Neural progenitor cell (in vitro differentiated cells): ENCODE measurements at regions not wholly inside any gene's neighbourhood (a gene's known extent, or its start where the extent isn't known, plus 50 kb on each side); places are given as distances from the start of the nearest gene placed in this dataset.
"Not testable (repeated sequence)": the region's sequence is repeated elsewhere in the genome, so short reads cannot be mapped to it uniquely, and the experiment has no call there.

Experiments used
- EZH2 ChIP-seq: fragments of 200-600 bp; sonication (generic); IDR thresholded peaks from 2 replicates; pipeline ENCODE4 v1.6.1; 2017; ENCODE audit warnings: antibody characterized with exemption, mild to moderate bottlenecking, moderate library complexity
- EZH2phosphoT487 ChIP-seq: fragments of 200-600 bp; sonication (generic); IDR thresholded peaks from 2 replicates; pipeline ENCODE4 v1.6.1; 2017; ENCODE audit warnings: antibody characterized with exemption
- TF ChIP-seq, protein P1 (sequence below): fragments of 200-600 bp; sonication (generic); IDR thresholded peaks from 2 replicates; pipeline ENCODE4 v1.5.1; 2017; ENCODE audit warnings: antibody characterized with exemption, mild to moderate bottlenecking

DNA sequence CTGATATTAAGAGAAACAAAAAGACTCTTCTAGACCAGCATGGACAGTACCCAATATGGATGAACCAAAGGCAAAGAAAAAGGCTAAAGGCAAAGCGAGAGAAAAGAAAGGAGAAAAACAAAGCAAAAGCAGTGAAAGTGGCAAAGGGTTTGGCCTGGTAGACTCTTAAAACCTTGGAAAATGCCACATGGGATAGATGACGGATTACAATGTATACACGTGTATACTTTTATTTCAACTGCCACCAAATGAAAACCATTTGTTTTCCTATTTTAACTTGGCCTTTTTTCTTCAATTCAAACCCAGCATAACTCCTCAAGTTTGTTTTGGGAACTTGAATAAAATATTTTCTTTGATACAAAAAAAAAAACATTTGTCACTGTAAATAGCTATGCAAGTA, 354.3 kb downstream of the PAX3 start:
- TF ChIP-seq, protein P1, sequence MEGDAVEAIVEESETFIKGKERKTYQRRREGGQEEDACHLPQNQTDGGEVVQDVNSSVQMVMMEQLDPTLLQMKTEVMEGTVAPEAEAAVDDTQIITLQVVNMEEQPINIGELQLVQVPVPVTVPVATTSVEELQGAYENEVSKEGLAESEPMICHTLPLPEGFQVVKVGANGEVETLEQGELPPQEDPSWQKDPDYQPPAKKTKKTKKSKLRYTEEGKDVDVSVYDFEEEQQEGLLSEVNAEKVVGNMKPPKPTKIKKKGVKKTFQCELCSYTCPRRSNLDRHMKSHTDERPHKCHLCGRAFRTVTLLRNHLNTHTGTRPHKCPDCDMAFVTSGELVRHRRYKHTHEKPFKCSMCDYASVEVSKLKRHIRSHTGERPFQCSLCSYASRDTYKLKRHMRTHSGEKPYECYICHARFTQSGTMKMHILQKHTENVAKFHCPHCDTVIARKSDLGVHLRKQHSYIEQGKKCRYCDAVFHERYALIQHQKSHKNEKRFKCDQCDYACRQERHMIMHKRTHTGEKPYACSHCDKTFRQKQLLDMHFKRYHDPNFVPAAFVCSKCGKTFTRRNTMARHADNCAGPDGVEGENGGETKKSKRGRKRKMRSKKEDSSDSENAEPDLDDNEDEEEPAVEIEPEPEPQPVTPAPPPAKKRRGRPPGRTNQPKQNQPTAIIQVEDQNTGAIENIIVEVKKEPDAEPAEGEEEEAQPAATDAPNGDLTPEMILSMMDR, result not testable (repeated sequence)
- not testable (repeated sequence) for TF ChIP-seq EZH2phosphoT487, EZH2
